DND-41 (cell line): ENCODE measurements at regions not wholly inside any gene's neighbourhood (a gene's known extent, or its start where the extent isn't known, plus 50 kb on each side); places are given as distances from the start of the nearest gene placed in this dataset.

Experiments
- ATAC-seq: fragments of 200-7000 bp; cut with Tn5 transposase; 3 replicates; pipeline ENCODE4 v1.9.1; 2021; ENCODE audit warnings: low read depth; ENCODE audit not compliant: insufficient read depth
- DNase-seq: peaks from one replicate; pipeline ENCODE4 v3.0.0-alpha.2; 2020
- H2AFZ ChIP-seq: 2 replicates; pipeline ENCODE4 v1.6.0; 2012; ENCODE audit warnings: low read depth, low read length
- H3K27ac ChIP-seq: 2 replicates; pipeline ENCODE4 v1.5.1; 2012; ENCODE audit warnings: low read length, inconsistent platforms
- H3K27me3 ChIP-seq: fragments of 200-600 bp; sonication (generic); 2 replicates; pipeline ENCODE4 v1.6.0; 2012; ENCODE audit warnings: low read length, mild to moderate bottlenecking, inconsistent platforms; ENCODE audit not compliant: insufficient read depth, poor library complexity
- H3K36me3 ChIP-seq: 2 replicates; pipeline ENCODE4 v1.5.1; 2012; ENCODE audit warnings: low read length, inconsistent platforms; ENCODE audit not compliant: insufficient read depth
- H3K4me1 ChIP-seq: 2 replicates; pipeline ENCODE4 v1.5.1; 2012; ENCODE audit warnings: mild to moderate bottlenecking, low read length; ENCODE audit not compliant: insufficient read depth
- H3K4me2 ChIP-seq: 2 replicates; pipeline ENCODE4 v1.6.0; 2012; ENCODE audit warnings: mild to moderate bottlenecking, moderate library complexity, low read length, inconsistent platforms; ENCODE audit not compliant: insufficient read depth
- H3K4me3 ChIP-seq, 2 experiments: fragments of 200-600 bp in 1 of 2; shearing (Covaris generic) in 1 of 2; 2 replicates each; pipeline ENCODE4 v1.5.1; 2012 to 2016; ENCODE audit warnings: inconsistent platforms in 2 of 2, low read length in 2 of 2, mild to moderate bottlenecking in 2 of 2, low read depth in 1 of 2, moderate library complexity in 1 of 2
- H3K79me2 ChIP-seq: 2 replicates; pipeline ENCODE4 v1.6.0; 2012; ENCODE audit warnings: low read length, inconsistent platforms; ENCODE audit not compliant: insufficient read depth
- H3K9ac ChIP-seq: 2 replicates; pipeline ENCODE4 v1.6.0; 2012; ENCODE audit warnings: low read depth, mild to moderate bottlenecking, inconsistent platforms, low read length, moderate library complexity
- H3K9me3 ChIP-seq: 2 replicates; pipeline ENCODE4 v1.5.1; 2012; ENCODE audit warnings: low read length, moderate library complexity, mild to moderate bottlenecking, inconsistent platforms; ENCODE audit not compliant: insufficient read depth, severe bottlenecking
- H4K20me1 ChIP-seq: 2 replicates; pipeline ENCODE4 v1.6.0; 2012; ENCODE audit warnings: low read length; ENCODE audit not compliant: insufficient read depth
- CTCF ChIP-seq: IDR thresholded peaks from 2 replicates; pipeline ENCODE4 v1.5.1; 2012; ENCODE audit warnings: borderline replicate concordance, low read length, moderate library complexity, mild to moderate bottlenecking; ENCODE audit not compliant: poor library complexity, severe bottlenecking; ENCODE audit errors: extremely low read depth
- EZH2 ChIP-seq: IDR thresholded peaks from 3 replicates; pipeline ENCODE4 v1.6.1; 2012; ENCODE audit warnings: borderline replicate concordance, low read depth, mild to moderate bottlenecking, moderate library complexity, low read length, inconsistent platforms; ENCODE audit not compliant: severe bottlenecking

- TF ChIP-seq CTCF (no peak), EZH2 (no peak)
Measured at GRCh38 chr6:93048381-93048780, 371.0 kb downstream of the EPHA7 start.

GRCh38 chr6:93047033-93047432 lies 372.3 kb downstream of the EPHA7 start:
- no peak for DNase-seq
- Histone ChIP-seq H4K20me1 (no peaks in the 10 kb centered on the region), H3K27me3 (no peaks in the 10 kb centered on the region), H3K9ac (no peak overlapping the region), H3K4me2 (no peak overlapping the region), H3K4me3 (no peak overlapping the region), H3K36me3 (no peaks in the 10 kb centered on the region), H3K9me3 (no peaks in the 10 kb centered on the region), H3K27ac (no peak overlapping the region), H3K79me2 (no peaks in the 10 kb centered on the region), H3K4me1 (no peaks in the 10 kb centered on the region), H2AFZ (no peak overlapping the region)
- TF ChIP-seq EZH2 (no peak), CTCF (no peak)
- ATAC-seq: no peak

More at GRCh38 chr6:93048381-93048780, 371.0 kb downstream of the EPHA7 start:
- no peaks in the 10 kb centered on the region for H3K36me3 ChIP-seq
- H3K4me2 ChIP-seq: no peak overlapping the region
- H3K4me1 ChIP-seq: no peaks in the 10 kb centered on the region
- no peaks in the 10 kb centered on the region for H3K79me2 ChIP-seq
- no peak overlapping the region for H3K9ac ChIP-seq
- H2AFZ ChIP-seq: no peak overlapping the region
- H4K20me1 ChIP-seq: no peaks in the 10 kb centered on the region
- no peak overlapping the region for H3K27ac ChIP-seq
- H3K4me3 ChIP-seq: no peak overlapping the region
- no peaks in the 10 kb centered on the region for H3K9me3 ChIP-seq
- no peak for ATAC-seq
- DNase-seq: no peak
- no peaks in the 10 kb centered on the region for H3K27me3 ChIP-seq

- Histone ChIP-seq H3K4me3 (no peak overlapping the region), H4K20me1 (no peaks in the 10 kb centered on the region), H3K9me3 (no peaks in the 10 kb centered on the region), H3K27ac (no peak overlapping the region), H3K79me2 (no peaks in the 10 kb centered on the region), H3K4me2 (no peak overlapping the region), H3K9ac (no peak overlapping the region), H3K36me3 (no peaks in the 10 kb centered on the region), H2AFZ (no peak overlapping the region), H3K27me3 (no peaks in the 10 kb centered on the region), H3K4me1 (no peaks in the 10 kb centered on the region)
- TF ChIP-seq CTCF (no peak), EZH2 (no peak)
- no peak for ATAC-seq
- DNase-seq: no peak
Measured at GRCh38 chr6:93045156-93045555, 374.2 kb downstream of the EPHA7 start.

- Histone ChIP-seq H3K4me1 (no peaks in the 10 kb centered on the region), H3K79me2 (no peaks in the 10 kb centered on the region), H4K20me1 (no peaks in the 10 kb centered on the region), H3K9me3 (peaks cover 6% of the 10 kb centered on the region), H2AFZ (no peak overlapping the region), H3K36me3 (no peaks in the 10 kb centered on the region), H3K27ac (no peak overlapping the region), H3K9ac (no peak overlapping the region), H3K4me3 (no peak overlapping the region), H3K27me3 (no peaks in the 10 kb centered on the region), H3K4me2 (no peak overlapping the region)
- DNase-seq: no peak
- ATAC-seq: no peak
- TF ChIP-seq EZH2 (no peak), CTCF (no peak)
Measured at GRCh38 chr6:93040375-93040774, 379.0 kb downstream of the EPHA7 start.
